ENCODE measurements at regions not wholly inside any gene's neighbourhood (a gene's known extent, or its start where the extent isn't known, plus 50 kb on each side); places are given as distances from the start of the nearest gene placed in this dataset.
"Not testable (repeated sequence)": the region's sequence is repeated elsewhere in the genome, so short reads cannot be mapped to it uniquely, and the experiment has no call there.

GRCh38 chr16:33646386-33646785, 187.0 kb downstream of the TP53TG3F start:
- not testable (repeated sequence) for TF ChIP-seq CTCF, POLR2A (IDR thresholded peaks at IDR 0.05)
